GM19438 (cell line): ENCODE measurements at regions not wholly inside any gene's neighbourhood (a gene's known extent, or its start where the extent isn't known, plus 50 kb on each side); places are given as distances from the start of the nearest gene placed in this dataset.

ENCODE experiments used
- ATAC-seq: cut with Tn5 transposase; IDR thresholded peaks from one replicate; pipeline ENCODE4 v1.9.1; 2021; ENCODE audit warnings: low read depth; ENCODE audit not compliant: unreplicated experiment

- ATAC-seq = no peak
Measured at GRCh38 chrX:139141370-139141769, 389.2 kb upstream of the F9 start.

GRCh38 chrX:139134316-139134715 lies 396.2 kb upstream of the F9 start:
- no peak for ATAC-seq

- ATAC-seq = peak; percentile 77
Measured at GRCh38 chrX:139126493-139126892, 404.0 kb upstream of the F9 start.

- ATAC-seq = no peak
Measured at GRCh38 chrX:139125916-139126315, 404.6 kb upstream of the F9 start.

- no peak for ATAC-seq
Measured at GRCh38 chrX:139121616-139122286, 408.8 kb upstream of the F9 start.

GRCh38 chrX:139120760-139121159 lies 409.2 kb upstream of the FGF13 start:
- ATAC-seq = no peak

GRCh38 chrX:139113708-139114107 lies 402.2 kb upstream of the FGF13 start:
- ATAC-seq = no peak

GRCh38 chrX:139112432-139112831 lies 400.9 kb upstream of the FGF13 start:
- ATAC-seq = no peak

GRCh38 chrX:139106069-139106468 lies 394.6 kb upstream of the FGF13 start:
- no peak for ATAC-seq

GRCh38 chrX:139094671-139095592 lies 383.4 kb upstream of the FGF13 start:
- ATAC-seq = no peak

- ATAC-seq = no peak
Measured at GRCh38 chrX:139093201-139093600, 381.7 kb upstream of the FGF13 start.

- ATAC-seq = no peak
Measured at GRCh38 chrX:139091878-139092277, 380.4 kb upstream of the FGF13 start.

GRCh38 chrX:139091066-139091465 lies 379.5 kb upstream of the FGF13 start:
- ATAC-seq = no peak

GRCh38 chrX:139086246-139086645 lies 374.7 kb upstream of the FGF13 start:
- ATAC-seq = no peak

GRCh38 chrX:139085404-139085803 lies 373.9 kb upstream of the FGF13 start:
- no peak for ATAC-seq

- ATAC-seq = no peak
Measured at GRCh38 chrX:139083191-139083590, 371.7 kb upstream of the FGF13 start.

- ATAC-seq = no peak
Measured at GRCh38 chrX:139081965-139082364, 370.4 kb upstream of the FGF13 start.

- no peak for ATAC-seq
Measured at GRCh38 chrX:139079789-139080188, 368.3 kb upstream of the FGF13 start.

- ATAC-seq = no peak
Measured at GRCh38 chrX:139078761-139079280, 367.3 kb upstream of the FGF13 start.

GRCh38 chrX:139078342-139078741 lies 366.8 kb upstream of the FGF13 start:
- ATAC-seq = no peak
